Testis (tissue), 2 donors: ENCODE measurements at regions not wholly inside any gene's neighbourhood (a gene's known extent, or its start where the extent isn't known, plus 50 kb on each side); places are given as distances from the start of the nearest gene placed in this dataset.

Experiments
- CTCF ChIP-seq, 3 experiments: fragments of 450-650 bp in 2 of 3; fragments of 200-600 bp in 1 of 3; sonication (generic) in 1 of 3; IDR thresholded peaks; one replicate each; pipeline ENCODE4 v1.5.1; 2016 to 2019; ENCODE audit warnings: antibody characterized with exemption in 3 of 3, mild to moderate bottlenecking in 2 of 3, moderate library complexity in 1 of 3
- POLR2A ChIP-seq: fragments of 450-650 bp; IDR thresholded peaks from one replicate; pipeline ENCODE4 v1.6.1; 2017; ENCODE audit warnings: antibody characterized with exemption, mild to moderate bottlenecking, moderate library complexity

GRCh38 chr2:19472391-19472978, 114.1 kb upstream of the OSR1 start:
- TF ChIP-seq CTCF (IDR thresholded peaks at IDR 0.05): no peak
- TF ChIP-seq POLR2A: no peak
